Endodermal cell (in vitro differentiated cells): ENCODE measurements at regions not wholly inside any gene's neighbourhood (a gene's known extent, or its start where the extent isn't known, plus 50 kb on each side); places are given as distances from the start of the nearest gene placed in this dataset.

Source experiments
- DNase-seq: peaks from one replicate; pipeline ENCODE4 v3.0.0-alpha.2; 2017
- H3K27ac ChIP-seq: 2 replicates; pipeline ENCODE4 v1.5.1; 2013; ENCODE audit warnings: mild to moderate bottlenecking, low read depth, low read length, moderate library complexity
- H3K27me3 ChIP-seq: 2 replicates; pipeline ENCODE4 v1.6.1; 2013; ENCODE audit warnings: mild to moderate bottlenecking, low read length, moderate library complexity; ENCODE audit not compliant: insufficient read depth, control insufficient read depth, poor library complexity, severe bottlenecking
- H3K36me3 ChIP-seq: 2 replicates; pipeline ENCODE4 v1.7.0; 2013; ENCODE audit warnings: mild to moderate bottlenecking, low read length, moderate library complexity; ENCODE audit not compliant: control insufficient read depth, insufficient read depth
- H3K4me1 ChIP-seq: one replicate; pipeline ENCODE4 v1.7.0; 2013; ENCODE audit warnings: low read length; ENCODE audit not compliant: control insufficient read depth, insufficient read depth
- H3K4me3 ChIP-seq: 2 replicates; pipeline ENCODE4 v1.5.1; 2013; ENCODE audit warnings: mild to moderate bottlenecking, low read length, moderate library complexity
- H3K9ac ChIP-seq: 2 replicates; pipeline ENCODE4 v1.6.1; 2013; ENCODE audit warnings: mild to moderate bottlenecking, low read length, moderate library complexity; ENCODE audit not compliant: poor library complexity, severe bottlenecking; ENCODE audit errors: extremely low read depth
- H3K9me3 ChIP-seq: 2 replicates; pipeline ENCODE4 v1.6.1; 2013; ENCODE audit warnings: mild to moderate bottlenecking, low read length, moderate library complexity; ENCODE audit not compliant: control insufficient read depth
- H3K27ac Mint-ChIP-seq: 2 replicates; pipeline ENCODE4 v1.8.0; 2020; ENCODE audit warnings: mixed read lengths
- H3K27me3 Mint-ChIP-seq: 2 replicates; pipeline ENCODE4 v1.8.0; 2021; ENCODE audit warnings: mild to moderate bottlenecking, mixed read lengths; ENCODE audit not compliant: insufficient read depth
- H3K36me3 Mint-ChIP-seq: 2 replicates; pipeline ENCODE4 v1.8.0; 2020; ENCODE audit warnings: low read depth, mixed read lengths
- H3K4me1 Mint-ChIP-seq: 2 replicates; pipeline ENCODE4 v1.8.0; 2020; ENCODE audit warnings: mixed read lengths
- H3K4me3 Mint-ChIP-seq: 2 replicates; pipeline ENCODE4 v1.8.0; 2020; ENCODE audit warnings: mild to moderate bottlenecking, moderate library complexity, mixed read lengths
- H3K9me3 Mint-ChIP-seq: 2 replicates; pipeline ENCODE4 v1.8.0; 2020; ENCODE audit warnings: mild to moderate bottlenecking, mixed read lengths
- WGBS, 2 experiments: methylation state at CpG; one replicate each; pipeline versions ENCODE4 v1.1.5 to v1.1.7; 2013; ENCODE audit warnings: missing lambda C conversion rate in 2 of 2, mixed read lengths in 1 of 2; ENCODE audit not compliant: insufficient coverage in 1 of 2, insufficient read length in 1 of 2; 5-methylcytosine and 5-hydroxymethylcytosine counted together
- TF ChIP-seq, protein P1 (sequence below): fragments of 200-600 bp; sonication (generic); conservative IDR thresholded peaks from 2 replicates; pipeline ENCODE4 v1.5.0; 2021; ENCODE audit warnings: antibody characterized with exemption, mild to moderate bottlenecking

DNA sequence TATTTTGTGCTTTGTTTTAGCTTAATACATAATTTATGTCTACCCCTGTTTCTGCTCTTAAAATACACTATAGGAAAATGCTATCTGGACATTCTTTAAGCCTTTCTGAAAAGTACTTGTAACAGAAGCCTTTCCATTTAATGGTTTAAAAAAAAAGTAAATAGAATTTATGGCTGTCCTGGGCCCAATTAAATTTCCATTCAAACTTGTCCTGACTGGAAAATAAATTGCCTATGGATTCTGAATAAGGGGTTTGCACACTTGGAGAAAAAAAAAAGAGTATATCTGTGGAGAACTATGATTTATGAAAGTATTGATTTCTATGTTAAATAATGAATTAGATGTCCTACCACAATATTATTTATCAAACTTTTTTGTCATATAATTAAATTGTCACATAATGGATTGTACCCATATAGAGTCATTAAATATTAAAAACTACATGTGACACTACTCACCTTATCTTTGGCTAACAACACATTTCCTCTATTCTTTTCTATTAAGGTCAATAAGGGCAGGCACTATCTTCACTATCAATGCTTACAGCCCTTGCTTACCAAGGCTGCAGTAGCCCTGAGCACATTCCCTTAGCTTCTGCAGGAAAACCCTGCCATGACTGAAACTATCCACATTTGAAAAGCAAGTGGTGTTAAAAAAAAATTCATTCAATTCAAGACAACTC, 396.1 kb upstream of the ROBO2 start:
- Mint-ChIP-seq H3K9me3 (no peaks in the 10 kb centered on the region), H3K4me1 (peaks cover 7% of the 10 kb centered on the region), H3K36me3 (no peaks in the 10 kb centered on the region), H3K27me3 (no peaks in the 10 kb centered on the region), H3K27ac (no peak overlapping the region), H3K4me3 (no peak overlapping the region)
- Histone ChIP-seq H3K4me1 (no peaks in the 10 kb centered on the region), H3K27me3 (no peaks in the 10 kb centered on the region), H3K9ac (no peak overlapping the region), H3K27ac (no peak overlapping the region), H3K4me3 (no peak overlapping the region), H3K9me3 (no peaks in the 10 kb centered on the region), H3K36me3 (no peaks in the 10 kb centered on the region)
- TF ChIP-seq, protein P1, sequence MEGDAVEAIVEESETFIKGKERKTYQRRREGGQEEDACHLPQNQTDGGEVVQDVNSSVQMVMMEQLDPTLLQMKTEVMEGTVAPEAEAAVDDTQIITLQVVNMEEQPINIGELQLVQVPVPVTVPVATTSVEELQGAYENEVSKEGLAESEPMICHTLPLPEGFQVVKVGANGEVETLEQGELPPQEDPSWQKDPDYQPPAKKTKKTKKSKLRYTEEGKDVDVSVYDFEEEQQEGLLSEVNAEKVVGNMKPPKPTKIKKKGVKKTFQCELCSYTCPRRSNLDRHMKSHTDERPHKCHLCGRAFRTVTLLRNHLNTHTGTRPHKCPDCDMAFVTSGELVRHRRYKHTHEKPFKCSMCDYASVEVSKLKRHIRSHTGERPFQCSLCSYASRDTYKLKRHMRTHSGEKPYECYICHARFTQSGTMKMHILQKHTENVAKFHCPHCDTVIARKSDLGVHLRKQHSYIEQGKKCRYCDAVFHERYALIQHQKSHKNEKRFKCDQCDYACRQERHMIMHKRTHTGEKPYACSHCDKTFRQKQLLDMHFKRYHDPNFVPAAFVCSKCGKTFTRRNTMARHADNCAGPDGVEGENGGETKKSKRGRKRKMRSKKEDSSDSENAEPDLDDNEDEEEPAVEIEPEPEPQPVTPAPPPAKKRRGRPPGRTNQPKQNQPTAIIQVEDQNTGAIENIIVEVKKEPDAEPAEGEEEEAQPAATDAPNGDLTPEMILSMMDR, result no peak
- no peak for DNase-seq

DNA sequence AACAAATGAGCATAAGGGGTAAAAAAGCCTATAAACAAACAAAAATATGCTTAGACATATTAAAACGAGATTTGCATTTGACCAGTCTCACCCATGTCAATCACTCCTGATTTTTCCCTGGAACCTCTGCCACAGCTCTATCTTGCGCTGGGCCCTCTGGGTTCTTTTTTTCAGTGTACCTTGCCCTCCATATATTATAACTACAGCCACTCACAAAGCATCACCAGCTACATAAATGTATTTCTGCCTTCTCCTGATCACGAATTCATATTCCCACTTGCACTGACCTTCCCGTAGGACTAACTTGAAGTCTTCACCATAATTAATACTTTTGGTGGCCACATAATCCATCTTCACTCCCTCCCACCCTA, 395.6 kb upstream of the ROBO2 start:
- Mint-ChIP-seq H3K27me3 (no peaks in the 10 kb centered on the region), H3K4me3 (no peak overlapping the region), H3K27ac (no peak overlapping the region), H3K9me3 (no peaks in the 10 kb centered on the region), H3K4me1 (peaks cover 7% of the 10 kb centered on the region), H3K36me3 (no peaks in the 10 kb centered on the region)
- Histone ChIP-seq H3K9ac (no peak overlapping the region), H3K4me1 (no peaks in the 10 kb centered on the region), H3K27me3 (no peaks in the 10 kb centered on the region), H3K4me3 (no peak overlapping the region), H3K27ac (no peak overlapping the region), H3K36me3 (no peaks in the 10 kb centered on the region), H3K9me3 (no peaks in the 10 kb centered on the region)
- no peak for DNase-seq
- TF ChIP-seq, protein P1, result no peak
- WGBS, 2 experiments, result 68 to 75% methylated on average over 4 of the region's 4 CpGs

DNA sequence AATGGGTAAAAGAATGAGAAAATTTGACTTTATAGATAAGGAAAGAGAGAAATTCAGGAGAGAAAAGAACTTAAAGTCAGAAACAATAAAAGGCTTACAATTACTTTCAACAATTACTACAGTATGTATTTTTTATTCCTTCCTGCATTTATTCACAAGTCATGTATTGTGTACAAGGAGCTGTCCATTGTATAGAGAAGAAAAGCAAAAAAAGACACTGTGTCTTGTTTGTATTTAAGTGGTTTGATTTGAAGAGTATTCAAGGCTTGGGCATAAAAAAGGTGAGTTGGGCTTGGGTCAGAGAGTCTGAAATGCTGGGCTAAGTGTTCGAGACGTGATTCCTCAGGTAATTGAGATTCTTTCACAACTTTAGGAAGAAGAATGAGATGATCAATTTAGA, 394.2 kb upstream of the ROBO2 start:
- Histone ChIP-seq H3K27ac (no peak overlapping the region), H3K9me3 (no peaks in the 10 kb centered on the region), H3K27me3 (no peaks in the 10 kb centered on the region), H3K9ac (no peak overlapping the region), H3K4me1 (no peaks in the 10 kb centered on the region), H3K4me3 (no peak overlapping the region), H3K36me3 (no peaks in the 10 kb centered on the region)
- H3K9me3 Mint-ChIP-seq, result no peaks in the 10 kb centered on the region
- TF ChIP-seq, protein P1, result no peak
- H3K4me3 Mint-ChIP-seq, result no peak overlapping the region
- no peaks in the 10 kb centered on the region for H3K36me3 Mint-ChIP-seq
- no peak overlapping the region for H3K27ac Mint-ChIP-seq
- H3K4me1 Mint-ChIP-seq, result peaks cover 7% of the 10 kb centered on the region
- WGBS, 2 experiments, result 88 to 100% methylated on average over 1 to 2 of the region's 2 CpGs
- no peaks in the 10 kb centered on the region for H3K27me3 Mint-ChIP-seq
- no peak for DNase-seq
